Dedifferentiated amniotic fluid mesenchymal stem cell (primary cell): ENCODE measurements at regions not wholly inside any gene's neighbourhood (a gene's known extent, or its start where the extent isn't known, plus 50 kb on each side); places are given as distances from the start of the nearest gene placed in this dataset.
"Not testable (repeated sequence)": the region's sequence is repeated elsewhere in the genome, so short reads cannot be mapped to it uniquely, and the experiment has no call there.

ENCODE experiments used
- DNase-seq: peaks from one replicate; pipeline ENCODE4 v3.0.0-alpha.2; 2016; ENCODE audit errors: extremely low spot score

DNA sequence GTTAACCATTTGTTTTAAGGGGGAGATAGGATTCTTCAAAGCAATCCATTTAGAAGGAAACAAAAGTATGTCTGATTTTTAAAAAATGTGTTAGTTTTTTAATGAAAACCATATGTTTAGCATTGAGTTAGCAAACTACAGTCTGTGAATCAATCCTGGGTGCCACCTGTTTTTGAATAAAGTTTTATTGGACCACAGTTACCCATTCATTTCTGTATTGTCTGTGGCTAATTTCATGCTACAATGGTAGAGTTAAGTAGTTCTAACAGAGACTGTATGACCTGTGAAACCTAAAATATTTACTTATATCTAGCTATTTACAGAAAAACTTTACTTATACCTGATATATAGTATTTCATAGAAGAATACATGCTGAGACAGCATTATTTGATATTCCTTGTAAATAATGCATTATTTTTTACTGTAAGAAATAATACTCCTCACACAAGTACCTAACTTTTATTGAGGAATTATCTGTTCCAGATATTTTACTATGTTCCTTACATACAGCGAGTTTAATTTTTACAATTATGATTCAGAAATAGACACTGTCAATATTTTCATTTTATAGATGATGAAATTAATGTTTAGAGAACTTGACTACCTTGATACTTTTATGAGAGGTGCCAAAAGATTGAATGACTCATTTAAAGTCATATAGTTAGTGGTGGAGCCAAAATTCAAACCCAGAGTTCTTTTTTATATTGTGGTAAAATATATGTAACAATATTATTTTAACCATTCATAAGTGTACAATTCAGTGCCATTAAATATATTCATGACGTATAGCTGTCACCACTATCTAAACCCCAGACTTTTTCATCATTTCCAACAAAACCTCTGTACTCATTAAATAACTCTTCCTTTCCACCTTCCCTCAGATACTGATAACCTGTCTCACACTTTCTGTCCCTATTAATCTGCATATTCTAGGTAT is 122.0 kb downstream of the GLUD2 start:
- no peak for DNase-seq

DNA sequence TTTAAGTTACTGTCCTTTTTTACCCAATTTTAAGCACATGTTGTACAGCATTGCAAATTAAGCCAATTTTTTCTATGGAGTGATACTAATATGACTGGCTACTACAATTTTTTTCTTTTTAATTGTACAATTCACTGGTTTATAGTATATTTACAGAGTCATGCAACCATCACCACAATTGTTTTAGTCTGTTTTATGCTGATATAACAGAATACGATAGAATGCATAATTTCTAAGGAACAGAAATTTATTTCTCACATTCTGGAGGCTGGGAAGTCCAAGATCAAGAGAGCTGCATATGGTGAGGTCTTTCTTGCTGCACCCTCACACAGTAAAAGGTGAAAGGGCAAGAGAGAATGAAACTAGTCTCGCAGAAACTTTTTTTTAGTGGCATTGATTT is 125.3 kb downstream of the GLUD2 start:
- no peak for DNase-seq

DNA sequence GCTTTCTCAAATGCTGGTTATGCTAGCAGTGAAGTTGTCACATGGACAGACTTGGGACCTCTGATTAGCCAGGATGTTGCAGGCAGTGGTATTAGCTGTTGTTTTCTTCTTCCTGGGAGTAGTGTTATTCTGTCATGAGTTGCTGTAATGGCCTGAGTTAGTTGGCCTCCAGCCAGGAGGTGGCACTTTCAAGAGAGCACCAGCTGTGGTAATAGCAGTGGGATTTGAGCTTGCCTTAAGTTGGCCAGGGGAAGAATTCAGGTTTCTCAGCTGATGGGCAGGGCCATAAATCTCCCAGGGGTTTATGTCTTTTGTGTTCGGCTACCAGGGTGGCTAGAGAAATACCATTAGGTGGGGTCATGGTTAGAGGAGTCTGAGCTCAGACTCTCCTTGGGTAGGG is 132.6 kb downstream of the GLUD2 start:
- DNase-seq, result no peak

DNA sequence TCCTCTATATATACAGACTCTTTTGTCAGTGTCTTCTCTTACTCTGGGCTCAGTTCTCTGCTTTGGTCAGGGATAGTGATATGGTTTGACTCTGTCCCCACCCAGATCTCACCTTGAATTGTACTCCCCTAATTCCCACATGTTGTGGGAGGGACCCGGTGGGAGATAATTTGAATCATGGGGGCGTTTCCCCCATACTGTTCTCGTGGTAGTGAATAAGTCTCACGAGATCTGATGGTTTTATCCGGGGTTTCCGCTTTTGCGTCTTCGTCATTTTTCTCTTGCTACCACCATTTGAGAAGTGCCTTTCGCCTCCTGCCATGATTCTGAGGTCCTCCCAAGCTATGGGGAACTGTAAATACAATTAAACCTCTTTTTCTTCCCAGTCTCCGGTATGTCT is 144.4 kb downstream of the GLUD2 start:
- DNase-seq, result no peak

DNA sequence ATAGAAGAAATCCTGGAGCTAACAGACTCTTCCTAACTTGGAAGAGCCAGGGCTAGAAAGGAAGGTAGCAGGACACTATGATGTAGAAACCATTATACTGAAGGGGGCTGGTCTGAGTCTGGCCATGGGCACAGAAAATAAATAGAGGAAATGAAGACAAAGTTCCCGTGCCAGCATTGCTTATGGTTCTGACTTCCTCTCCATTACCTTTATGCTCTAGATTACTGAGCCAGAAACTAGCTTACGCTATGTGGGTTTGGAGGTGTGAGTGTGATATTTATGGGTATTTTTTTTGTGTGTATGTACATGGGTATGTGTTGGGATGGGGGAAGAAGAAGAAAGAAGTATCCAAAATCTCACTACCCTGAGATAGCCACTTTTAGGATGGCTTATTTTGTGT is 148.3 kb downstream of the GLUD2 start:
- DNase-seq, result no peak

DNA sequence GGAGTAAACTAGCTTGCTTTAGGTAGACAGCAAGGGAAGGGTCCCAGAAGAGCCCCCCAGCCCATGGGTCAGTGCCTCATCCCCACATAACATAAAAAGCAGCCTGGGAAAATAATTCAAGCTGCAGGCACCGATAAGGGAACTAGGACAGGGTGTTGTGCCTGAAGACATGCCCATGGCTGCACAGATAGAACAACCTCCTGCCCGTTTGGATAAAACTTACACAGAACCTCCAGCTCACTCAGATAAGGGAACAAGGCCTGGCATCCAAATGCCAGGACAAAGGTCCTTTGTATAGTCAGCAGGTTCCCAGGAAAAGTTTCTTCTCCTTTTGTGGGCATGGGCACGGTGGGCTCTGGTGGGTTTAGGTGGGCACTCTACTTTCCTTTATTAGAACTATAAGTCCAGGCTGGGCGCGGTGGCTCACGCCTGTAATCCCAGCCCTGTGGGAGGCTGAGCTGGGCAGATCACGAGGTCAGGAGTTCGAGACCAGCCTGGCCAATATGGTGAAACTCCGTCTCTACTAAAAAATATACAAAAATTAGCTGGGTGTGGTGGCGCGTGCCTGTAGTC is 149.5 kb downstream of the GLUD2 start:
- not testable (repeated sequence) for DNase-seq

DNA sequence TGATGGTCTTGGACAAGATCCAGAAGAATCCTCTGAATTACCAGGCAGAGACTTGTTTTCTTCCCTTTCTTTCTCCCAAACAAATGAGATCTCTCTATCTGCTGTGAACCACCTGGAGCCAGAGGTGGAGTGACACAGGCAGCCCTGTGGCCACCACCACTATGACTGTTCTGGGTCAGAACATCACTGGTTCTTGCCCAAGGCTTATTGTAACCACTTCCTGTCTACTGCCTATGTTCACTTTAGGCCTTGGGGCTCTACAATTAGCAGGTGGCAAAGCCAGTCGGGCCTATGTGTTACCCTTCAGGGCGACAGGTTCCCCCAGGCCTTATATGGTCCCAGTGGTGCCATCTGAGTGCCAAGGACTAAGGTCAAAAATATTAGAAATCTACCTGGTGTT is 161.2 kb downstream of the GLUD2 start:
- DNase-seq, result no peak

DNA sequence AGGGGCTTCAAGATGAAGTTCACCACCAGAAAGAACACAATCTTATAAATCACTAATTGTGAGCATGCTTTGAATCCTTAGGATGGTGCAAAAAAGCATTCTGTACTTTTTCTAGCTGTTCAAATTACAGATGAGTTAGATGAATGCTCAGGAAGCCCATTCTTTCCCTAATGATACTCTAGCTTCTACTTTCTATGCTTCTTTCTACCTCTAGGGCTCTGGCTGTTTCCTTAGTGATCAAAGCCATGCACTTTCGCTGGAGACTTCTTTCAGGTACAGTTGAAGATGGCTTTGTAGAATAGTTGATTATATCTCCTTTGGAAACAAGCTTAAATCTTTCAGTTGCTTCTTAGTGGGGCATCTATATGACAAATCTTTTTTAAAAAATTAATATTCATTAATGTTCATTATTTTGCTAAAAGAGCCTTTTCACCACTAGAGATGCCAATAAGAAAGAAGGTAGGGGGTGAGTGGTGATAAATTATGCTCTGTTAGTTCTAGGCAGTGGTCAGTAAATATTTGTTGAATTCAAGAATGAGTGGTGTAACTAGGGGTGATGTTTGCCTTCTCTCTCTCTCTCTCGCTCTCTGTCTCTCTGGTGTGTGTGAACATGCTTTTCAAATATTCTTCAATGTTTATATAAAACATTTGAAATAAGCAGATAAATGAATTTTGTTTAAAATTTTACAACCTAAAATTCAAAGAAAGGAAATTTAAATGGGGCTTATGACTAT is 169.4 kb downstream of the GLUD2 start:
- DNase-seq, result no peak

DNA sequence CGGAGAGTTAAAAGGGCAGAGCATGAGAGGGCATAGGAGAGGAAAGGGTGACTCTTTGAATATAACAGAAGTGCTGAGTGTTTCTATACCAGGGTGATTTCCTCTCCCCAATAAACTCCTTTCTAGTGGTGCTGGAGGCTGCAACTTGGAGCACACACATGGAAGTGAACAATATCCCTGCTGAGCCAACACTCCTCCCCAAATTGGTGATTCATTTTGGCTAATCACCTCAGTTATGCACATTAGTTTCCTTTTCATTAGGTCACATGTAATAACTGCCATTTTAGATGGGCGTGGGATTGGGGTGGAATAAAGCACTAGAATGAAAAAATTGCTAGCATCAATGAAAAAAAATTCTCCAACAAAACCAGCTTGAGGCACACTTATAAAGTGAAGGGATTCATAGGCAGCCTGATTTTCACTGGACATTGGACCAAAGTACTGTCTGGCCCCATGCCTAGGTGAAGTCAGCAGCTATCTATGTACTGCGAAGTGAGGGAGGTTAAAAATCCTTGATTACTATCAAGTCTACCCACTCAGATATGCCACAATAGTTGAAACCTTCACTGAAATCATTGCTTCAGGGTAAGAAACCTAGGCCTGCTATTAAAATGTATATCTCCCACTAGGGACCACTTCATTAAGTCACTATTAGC is 174.0 kb downstream of the GLUD2 start:
- no peak for DNase-seq

DNA sequence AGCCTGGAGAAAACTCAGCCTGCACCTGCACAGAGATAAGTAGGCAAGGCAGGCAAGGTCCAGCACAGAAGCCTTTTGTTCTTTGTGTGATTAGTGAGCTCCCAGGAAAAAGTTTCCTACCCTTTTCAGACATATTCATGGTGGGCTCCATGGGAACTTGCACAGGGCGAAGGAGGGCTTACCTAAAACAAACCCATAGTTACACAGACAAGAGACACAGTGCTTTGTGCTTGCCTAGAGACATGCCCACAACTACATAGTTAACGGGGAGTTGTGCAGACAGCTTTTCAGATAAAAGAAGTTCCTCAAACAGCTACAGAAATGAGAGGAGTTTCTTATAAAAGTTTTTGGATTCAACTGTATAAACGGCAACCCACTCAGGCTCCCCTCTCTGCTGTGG is 180.5 kb downstream of the GLUD2 start:
- no peak for DNase-seq

DNA sequence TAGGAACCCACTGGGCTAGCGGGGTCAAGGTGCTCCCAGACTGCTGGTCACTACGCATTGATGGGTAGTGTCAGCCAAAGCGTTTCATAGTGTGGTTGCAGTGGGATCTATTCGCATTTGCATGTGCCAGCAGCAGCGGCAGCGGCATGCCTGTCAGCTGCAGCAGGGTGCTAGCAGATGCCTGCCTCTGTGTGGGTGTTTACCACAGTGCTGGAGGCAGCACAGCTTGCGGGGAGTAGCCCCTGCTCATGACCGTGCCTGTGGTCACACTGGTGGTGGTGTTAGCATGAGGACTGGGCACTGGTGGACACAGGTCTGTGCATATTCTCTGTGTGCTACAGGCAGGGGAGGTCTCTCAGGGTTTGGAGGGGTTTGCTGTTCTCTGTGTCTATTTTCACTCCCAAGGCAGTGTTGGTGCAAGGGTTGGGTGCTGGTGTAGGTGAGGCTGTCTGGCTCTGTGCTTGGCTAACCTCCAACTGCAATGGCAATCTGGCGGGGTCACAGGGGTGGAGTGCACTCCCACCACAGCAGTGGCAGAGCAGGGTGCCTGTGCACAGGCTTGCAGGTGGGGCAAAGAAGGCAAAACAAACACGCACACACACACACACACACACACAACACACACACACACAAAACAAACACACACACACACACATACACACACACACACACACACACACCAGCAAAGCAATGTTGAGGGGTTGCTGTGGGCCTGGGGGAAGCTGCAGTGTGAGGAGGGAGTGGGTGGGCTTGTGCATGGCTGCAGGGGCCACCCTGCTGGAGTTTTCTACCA is 184.4 kb downstream of the GLUD2 start:
- no peak for DNase-seq

DNA sequence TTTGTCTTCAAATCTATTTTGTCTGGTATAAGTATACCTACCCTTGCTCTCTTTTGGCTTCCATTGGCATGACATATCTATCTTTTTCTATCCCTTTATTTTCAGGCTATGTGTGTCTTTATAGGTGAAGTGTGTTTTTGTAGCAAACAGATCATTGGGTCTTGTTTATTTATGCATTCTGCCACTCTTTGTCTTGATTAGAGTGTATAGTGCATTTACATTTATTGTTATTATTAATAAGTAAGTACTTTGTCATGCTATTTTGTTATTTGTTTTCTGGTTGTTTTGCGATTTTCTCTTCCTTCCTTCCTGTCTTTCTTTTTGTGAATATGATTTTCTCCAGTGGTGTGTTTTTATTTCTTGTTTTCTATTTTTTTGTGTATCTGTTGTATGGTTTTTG is 188.6 kb downstream of the GLUD2 start:
- DNase-seq, result no peak

DNA sequence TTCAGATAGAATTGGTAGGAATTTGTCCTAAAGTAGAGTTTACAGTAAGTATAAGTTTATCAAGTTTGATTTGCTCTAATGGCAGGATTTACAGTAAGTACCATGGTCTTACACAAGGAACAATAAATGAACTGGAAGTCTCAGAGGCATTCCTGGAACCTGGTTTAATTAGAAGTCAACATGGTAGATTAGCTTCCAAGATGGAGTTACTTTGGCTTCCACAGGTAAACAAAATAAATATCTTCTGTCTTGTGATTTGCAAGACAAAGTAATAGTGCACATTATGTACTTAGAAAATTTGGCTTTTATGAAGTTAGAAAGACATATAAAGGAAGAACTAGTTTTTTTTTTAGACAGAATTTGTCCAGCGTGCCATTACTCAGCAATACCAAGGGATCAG is 190.7 kb downstream of the GLUD2 start:
- no peak for DNase-seq

DNA sequence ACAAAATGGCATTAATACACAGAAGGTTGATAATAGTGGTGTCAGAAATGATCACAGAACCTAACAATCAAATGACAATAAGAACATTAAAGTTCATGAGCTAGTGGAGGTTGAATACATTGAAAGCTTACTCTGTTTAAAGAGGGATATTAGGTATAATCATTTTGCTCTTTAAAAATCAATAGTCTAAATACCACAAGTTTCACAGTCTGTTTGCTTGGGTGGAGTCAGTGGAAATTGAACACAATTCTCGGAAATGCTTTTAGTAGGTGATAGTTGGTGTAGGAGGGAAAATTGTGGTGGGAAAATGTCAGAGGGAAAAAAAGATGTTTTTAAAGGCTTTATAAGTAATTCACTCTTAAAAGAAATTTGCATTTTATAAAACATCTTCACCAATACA is 197.1 kb downstream of the GLUD2 start:
- no peak for DNase-seq

DNA sequence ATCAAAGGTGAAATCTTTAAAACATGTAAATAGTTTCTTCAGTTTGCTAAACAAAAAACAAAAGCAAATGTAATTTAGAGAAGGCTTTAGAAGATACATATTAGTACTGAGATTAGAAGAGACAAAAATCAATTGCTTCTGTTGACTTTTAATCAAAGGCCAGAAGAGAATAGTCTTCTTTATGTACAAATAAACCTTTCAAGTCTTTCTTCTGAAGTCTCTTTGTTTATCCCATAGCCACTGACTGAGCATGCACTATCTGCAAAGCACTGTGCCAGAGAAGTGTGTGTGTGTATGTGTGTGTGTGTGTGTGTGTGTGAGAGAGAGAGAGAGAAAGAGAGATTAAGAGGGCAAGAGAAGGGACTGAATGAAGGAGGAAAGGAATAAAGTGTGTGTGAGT is 198.4 kb downstream of the GLUD2 start:
- no peak for DNase-seq

DNA sequence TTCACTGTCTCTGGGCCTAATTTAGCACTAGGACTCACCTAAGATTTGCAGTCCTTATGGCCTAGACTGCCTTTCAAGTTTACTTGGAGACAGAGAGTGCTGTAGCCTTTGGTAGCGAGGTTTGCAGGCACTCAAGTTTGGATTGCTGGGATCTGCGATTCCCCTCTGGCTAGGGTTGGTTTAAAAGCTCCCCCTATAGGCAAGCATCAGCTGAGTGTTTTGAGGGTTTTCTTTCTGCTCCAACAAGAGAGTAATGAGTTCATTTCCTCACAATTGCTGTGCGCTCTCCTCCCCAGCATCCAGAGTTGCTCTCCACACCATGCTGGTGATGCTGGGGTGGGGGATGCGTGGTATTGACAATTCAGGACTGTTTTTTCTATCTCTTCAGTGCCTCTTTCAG is 206.9 kb downstream of the GLUD2 start:
- DNase-seq, result no peak

DNA sequence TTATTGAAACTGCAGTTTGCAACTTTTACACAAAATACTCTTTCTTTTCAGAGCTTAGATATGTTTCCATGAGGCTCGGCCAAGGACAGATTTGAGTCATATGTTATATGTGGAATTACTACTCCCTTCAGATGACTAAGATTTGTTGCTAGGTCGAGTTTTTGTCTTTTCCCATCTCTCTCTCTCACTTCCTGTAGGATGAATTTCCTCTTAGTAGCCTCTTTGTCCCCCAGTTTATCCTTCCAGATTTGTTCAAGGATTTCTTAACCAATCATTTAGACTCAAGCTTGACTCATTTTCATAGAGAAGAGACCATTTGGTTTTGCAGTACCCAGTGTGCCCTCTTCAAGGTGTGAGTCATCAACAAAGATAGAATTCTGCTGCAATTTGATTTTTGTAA is 209.2 kb downstream of the GLUD2 start:
- no peak for DNase-seq

DNA sequence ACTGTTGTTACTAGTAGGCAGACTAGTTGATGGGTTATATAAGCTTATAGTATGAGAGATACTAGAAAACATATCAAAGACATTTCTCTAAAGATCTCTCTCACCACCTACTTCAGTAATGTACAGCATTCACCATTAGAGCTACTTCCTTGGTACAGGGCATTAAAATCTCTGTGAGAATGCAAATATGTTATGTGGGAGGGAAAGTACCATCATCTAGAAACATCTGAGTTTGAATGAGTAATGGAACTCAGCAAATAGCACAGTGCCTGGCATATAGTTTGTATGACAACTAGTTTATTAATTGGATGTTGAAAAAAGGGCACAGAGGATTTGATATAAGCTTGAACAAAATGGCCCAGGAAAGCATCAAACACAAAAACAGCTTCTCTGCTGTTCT is 211.1 kb downstream of the GLUD2 start:
- no peak for DNase-seq

DNA sequence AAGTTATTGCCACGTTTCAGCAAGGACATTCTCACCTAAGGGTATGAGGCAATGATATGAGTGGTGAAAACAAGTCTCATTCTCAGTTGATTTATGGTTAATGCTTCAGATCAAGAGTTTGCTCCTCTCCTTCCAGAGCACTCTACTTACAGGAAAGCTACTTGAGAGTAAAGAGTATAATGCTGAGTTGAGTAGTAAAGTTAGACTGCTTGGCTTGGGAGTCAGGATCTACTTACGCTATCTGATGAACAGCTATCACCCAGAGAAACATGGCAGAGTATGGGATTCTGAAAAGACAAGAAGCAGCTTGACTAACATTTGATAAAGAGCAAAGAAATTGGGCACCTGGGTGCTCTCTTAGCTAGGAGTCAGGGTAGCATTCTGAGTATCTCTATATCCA is 211.8 kb downstream of the GLUD2 start:
- no peak for DNase-seq

DNA sequence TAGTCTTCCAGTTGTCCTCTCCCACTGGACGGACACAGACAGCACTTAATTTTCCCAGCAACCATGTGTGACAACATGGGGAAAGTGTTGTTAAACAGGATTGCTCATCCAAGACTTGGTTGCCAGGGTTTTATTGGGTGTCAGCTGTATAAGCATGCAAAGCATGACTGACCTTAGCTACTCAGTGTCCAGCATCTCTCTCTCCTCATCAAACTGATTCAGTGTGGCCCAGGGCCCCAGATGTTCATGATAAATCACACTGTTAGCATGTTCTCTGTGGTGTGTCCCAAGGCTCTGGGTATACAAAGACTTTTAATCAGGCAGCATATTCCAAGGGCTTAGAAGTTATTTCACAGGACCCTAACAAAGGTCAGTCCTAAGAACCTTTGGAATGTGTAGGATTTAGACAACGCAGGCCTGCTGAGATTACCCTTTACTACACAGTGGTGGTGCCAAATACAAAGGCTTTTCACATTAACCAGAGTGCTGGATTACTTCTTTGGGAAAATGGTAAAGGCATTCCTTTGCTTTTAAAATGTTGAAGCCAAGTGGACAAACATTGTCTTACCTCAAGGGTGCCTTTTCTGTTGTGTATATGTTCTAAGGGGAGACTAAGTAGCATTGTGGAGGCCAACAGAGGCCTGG is 213.3 kb downstream of the GLUD2 start:
- no peak for DNase-seq

DNA sequence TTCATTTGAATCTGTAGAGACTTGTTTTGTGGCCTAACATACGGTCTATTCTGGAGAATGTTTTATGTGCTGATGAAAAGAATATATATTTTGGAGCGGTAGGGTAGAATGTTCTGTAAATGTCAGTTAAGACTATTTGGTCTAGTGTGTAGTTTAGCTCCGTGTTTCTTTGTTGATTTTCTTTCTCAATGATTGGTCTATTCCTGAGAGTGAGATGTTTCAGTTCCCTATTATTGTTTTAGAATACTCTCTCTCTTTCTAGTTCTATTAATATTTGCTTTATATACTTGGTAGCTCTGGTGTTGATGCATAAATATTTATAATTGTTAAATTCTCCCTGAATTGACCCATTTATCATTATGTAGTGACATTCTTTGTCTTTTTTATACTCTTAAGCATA is 236.5 kb downstream of the GLUD2 start:
- no peak for DNase-seq
